AG09309 (cell line): ENCODE measurements at regions not wholly inside any gene's neighbourhood (a gene's known extent, or its start where the extent isn't known, plus 50 kb on each side); places are given as distances from the start of the nearest gene placed in this dataset.
A peak's percentile ranks its signal among the peaks of the same experiment; 100 is the strongest.

Source experiments
- DNase-seq: peaks from one replicate; pipeline ENCODE4 v3.0.0-alpha.2; 2010; ENCODE audit warnings: low read depth
- H3K4me3 ChIP-seq: 2 replicates; pipeline ENCODE4 v1.5.1; 2011; ENCODE audit warnings: mild to moderate bottlenecking, low read depth, low read length, moderate library complexity; ENCODE audit not compliant: control insufficient read depth
- TF ChIP-seq, protein P1 (sequence below): IDR thresholded peaks from 2 replicates; pipeline ENCODE4 v1.5.1; 2011; ENCODE audit warnings: mild to moderate bottlenecking, low read depth, low read length, inconsistent platforms; ENCODE audit not compliant: insufficient read depth, control insufficient read depth; ENCODE audit errors: missing control alignments

DNA sequence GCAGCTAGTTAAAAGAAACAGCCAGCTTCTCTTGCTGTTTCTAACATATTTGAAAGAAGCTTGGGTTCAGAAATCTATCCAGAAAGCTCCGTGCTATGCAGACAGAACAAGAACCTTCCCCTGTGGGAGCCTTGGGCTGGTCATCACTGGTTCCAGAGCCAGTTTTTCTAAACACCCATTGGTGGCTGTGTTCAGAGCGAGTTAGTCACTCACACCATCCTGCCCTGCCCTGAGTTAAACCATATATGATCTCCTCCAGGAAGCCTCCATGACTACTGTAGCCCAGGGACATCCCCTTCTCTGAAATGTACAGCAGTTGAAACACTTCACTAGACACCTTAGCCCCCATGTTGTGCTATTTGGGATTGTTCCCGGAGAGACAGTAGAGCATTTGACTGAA is 200.8 kb upstream of the SGCG start:
- no peak overlapping the region for H3K4me3 ChIP-seq
- no peak for DNase-seq
- TF ChIP-seq, protein P1, sequence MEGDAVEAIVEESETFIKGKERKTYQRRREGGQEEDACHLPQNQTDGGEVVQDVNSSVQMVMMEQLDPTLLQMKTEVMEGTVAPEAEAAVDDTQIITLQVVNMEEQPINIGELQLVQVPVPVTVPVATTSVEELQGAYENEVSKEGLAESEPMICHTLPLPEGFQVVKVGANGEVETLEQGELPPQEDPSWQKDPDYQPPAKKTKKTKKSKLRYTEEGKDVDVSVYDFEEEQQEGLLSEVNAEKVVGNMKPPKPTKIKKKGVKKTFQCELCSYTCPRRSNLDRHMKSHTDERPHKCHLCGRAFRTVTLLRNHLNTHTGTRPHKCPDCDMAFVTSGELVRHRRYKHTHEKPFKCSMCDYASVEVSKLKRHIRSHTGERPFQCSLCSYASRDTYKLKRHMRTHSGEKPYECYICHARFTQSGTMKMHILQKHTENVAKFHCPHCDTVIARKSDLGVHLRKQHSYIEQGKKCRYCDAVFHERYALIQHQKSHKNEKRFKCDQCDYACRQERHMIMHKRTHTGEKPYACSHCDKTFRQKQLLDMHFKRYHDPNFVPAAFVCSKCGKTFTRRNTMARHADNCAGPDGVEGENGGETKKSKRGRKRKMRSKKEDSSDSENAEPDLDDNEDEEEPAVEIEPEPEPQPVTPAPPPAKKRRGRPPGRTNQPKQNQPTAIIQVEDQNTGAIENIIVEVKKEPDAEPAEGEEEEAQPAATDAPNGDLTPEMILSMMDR = no peak

DNA sequence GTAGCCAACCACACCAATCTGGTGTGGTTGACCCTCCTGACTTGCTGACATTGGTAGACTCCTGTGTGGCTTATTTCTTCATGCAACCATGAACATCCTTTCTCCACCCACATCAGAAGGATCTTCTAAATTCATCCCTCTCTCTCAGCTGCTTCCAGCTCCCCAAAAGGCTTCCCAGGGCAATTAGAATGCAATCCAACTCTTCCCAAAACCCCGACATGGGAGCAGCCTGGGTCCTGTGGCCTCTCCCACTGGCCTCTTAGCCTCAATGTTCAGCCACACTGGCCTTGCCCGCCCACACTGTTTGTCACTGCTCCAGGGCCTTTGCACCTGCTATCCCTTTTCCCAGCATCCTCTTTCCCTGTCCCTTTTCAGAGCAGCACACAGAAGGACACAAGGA is 199.8 kb upstream of the SGCG start:
- TF ChIP-seq, protein P1 = no peak
- no peak overlapping the region for H3K4me3 ChIP-seq
- DNase-seq = no peak

DNA sequence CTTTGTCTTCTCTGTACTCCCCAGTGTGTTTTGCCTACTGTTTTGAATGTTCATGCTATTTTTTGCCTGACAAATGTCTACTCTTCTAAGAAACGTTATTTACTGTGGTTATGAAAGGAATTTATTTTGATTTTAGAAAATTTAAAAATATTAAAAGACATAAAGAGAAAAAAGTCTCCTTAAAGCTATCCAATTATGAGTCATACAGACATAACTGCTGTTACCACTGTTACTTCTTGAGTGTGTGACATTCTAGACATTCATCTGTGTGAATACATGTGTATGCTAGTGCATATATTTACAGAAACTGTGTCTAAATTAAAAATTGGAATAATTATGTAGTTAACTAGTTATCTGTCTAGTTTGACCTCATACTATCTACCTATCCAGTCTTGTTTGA is 187.6 kb upstream of the SGCG start:
- TF ChIP-seq, protein P1 = no peak
- no peak overlapping the region for H3K4me3 ChIP-seq
- no peak for DNase-seq

DNA sequence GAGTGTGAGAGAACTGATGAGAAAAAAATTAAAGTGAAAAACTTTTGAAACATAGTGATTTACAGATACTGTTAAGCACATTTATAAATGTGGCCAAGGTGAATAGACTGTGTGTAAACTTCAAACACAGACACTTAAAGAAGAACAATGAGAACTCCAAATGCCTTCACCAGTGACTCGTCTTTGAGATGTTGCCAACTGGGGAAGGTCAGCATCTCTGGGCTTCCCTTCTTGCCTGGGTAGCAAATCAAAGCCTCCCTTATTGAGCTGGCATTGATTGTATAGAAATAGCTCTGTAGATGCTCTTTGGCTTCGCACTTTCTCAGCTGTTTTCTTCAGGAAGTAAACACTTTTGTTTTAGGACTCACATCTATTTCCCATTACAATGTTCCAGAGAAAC is 177.3 kb upstream of the SGCG start:
- H3K4me3 ChIP-seq = no peak overlapping the region
- no peak for DNase-seq
- TF ChIP-seq, protein P1 = no peak

DNA sequence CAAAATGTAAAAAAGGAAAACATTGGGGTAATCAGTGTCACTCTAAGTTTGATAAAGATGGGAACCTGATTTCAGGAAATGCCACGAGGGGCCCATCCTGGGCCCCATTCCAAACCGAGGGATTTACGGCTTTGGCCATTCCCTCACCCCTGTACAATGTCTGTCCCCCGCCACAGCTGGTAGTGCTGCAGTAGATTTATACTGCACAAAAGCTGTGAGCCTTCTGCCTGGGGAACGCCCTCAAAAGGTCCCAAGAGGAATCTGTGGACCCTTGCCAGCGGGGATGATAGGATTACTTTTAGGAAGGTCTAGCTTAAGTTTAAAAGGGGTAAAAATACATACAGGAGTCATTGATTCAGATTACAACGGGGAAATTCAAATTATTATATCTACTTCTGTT is 173.4 kb upstream of the SGCG start:
- DNase-seq = no peak
- no peak overlapping the region for H3K4me3 ChIP-seq
- TF ChIP-seq, protein P1 = no peak

DNA sequence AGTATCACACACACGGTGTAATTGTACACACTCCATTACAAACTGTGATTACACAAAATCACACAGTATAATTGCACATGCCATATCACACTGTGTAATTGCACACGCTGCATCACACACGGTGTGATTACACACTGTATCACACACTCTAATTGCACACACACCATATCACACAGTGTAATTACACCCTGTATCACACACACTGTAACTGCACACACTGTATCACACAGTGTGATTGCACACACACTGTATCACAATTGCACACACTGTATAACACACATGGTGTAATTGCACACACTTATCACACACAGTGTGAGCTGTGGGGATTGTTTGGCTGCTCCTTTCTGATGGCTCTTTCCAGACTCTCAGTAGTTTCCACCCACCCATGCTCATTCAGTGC is 162.6 kb upstream of the SGCG start:
- DNase-seq = no peak
- H3K4me3 ChIP-seq = no peak overlapping the region
- TF ChIP-seq, protein P1 = no peak

DNA sequence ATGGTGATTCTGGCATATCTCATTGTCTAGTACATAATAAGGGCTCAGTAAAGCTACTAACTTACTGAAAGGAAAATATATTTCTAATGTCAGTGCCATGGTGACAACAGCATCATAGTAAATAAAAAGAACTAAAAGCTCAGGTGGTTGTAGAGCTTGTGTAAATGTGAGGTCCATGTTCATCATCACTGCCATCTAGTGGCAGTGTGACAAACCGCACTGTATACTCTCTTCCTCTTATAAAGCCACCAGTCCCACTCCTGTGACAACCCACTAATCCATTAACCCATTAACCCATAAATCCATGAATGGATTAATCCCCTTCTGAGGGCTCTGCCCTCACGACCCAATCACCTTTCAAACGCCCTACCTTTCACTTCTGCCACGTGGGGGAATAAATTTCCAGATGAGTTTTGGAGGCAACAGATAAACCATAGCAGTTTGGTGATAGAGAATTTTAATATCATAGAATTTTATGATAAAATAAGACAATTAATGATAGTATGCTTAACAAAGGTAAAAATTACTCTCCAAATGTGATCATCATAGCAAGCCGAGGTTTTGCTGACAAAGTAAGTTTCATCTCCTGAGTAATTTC is 160.4 kb upstream of the SGCG start:
- TF ChIP-seq, protein P1 = peak; percentile 76
- peak; percentile 11 for DNase-seq
- H3K4me3 ChIP-seq = no peak overlapping the region
